WI38 (cell line): ENCODE measurements at regions not wholly inside any gene's neighbourhood (a gene's known extent, or its start where the extent isn't known, plus 50 kb on each side); places are given as distances from the start of the nearest gene placed in this dataset.

Experiments used
- H3K4me3 ChIP-seq: 2 replicates; pipeline ENCODE4 v1.5.1; 2011; ENCODE audit warnings: low read depth, mild to moderate bottlenecking, control low read depth, low read length
- CTCF ChIP-seq: IDR thresholded peaks from 2 replicates; pipeline ENCODE4 v1.5.1; 2012; ENCODE audit warnings: low read depth, mild to moderate bottlenecking, control low read depth, low read length

DNA sequence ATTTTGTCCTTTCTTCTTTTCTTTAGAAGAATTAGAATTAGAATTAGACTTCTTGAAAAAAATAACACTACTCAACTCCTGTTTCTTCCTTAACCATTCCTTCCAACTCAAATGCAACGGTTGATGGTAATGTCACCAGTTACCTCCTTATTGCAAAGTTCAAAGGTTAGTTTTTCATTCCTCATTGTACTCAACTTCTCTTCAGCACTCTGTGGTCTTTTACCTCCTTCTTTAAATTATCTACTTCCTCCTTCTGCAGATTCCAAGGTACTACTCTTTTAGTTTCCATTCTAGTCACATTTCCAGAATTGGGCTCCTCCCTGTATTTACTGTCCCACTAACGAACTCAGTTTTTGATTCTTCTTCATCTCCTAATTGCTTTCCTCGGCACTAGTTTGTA is 700.7 kb downstream of the SATB2 start:
- no peak overlapping the region for H3K4me3 ChIP-seq
- no peak for TF ChIP-seq CTCF

- H3K4me3 ChIP-seq, result no peak overlapping the region
- no peak for TF ChIP-seq CTCF
Measured at GRCh38 chr2:198756166-198756565, 701.6 kb downstream of the SATB2 start.

GRCh38 chr2:198753101-198753500 is 704.6 kb downstream of the SATB2 start:
- no peak overlapping the region for H3K4me3 ChIP-seq
- no peak for TF ChIP-seq CTCF

DNA sequence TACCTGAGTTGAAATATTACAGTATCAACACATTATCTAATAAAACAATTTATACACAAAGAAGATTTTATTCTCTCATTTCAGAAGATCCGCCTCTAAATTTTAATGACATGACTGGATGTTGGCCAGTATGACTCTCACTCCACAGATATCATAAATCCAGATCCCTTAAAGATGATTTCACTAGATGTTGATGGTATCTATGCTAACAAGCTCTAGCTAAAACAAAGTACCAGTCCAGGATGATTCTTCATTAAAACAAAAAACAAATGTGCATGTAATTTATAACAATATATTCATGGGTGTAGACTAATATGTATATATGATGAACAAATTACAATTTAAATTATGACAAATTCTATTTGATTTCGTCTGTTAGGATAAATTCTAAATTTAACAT is 708.4 kb downstream of the SATB2 start:
- no peak overlapping the region for H3K4me3 ChIP-seq
- TF ChIP-seq CTCF, result no peak

DNA sequence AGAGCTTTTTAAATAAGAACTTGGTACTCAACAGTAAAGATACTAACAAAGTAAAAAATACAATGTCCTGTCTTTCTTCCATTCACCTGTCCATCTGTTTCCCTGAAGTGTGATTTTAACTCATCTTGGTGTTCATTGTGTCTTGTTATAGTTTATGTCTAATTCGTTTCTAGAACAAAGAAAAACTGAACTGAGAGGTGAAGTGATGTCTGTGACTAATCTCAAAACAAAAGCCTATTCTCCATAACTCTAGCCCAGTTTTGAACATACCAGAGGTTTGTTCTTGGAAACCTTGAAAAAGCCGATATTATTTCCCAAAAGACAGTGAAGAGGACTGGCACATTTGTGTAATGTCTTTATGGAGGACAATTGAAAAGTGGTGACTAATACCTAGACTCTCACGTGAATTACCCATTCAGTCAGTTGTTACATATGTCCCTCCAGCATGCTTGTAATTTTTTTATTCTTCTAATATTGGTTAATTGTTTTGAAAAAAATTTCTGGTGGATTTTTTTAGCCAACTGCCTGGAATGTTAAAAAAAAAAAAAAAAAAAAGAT is 725.8 kb downstream of the SATB2 start:
- no peak for TF ChIP-seq CTCF
- no peak overlapping the region for H3K4me3 ChIP-seq

DNA sequence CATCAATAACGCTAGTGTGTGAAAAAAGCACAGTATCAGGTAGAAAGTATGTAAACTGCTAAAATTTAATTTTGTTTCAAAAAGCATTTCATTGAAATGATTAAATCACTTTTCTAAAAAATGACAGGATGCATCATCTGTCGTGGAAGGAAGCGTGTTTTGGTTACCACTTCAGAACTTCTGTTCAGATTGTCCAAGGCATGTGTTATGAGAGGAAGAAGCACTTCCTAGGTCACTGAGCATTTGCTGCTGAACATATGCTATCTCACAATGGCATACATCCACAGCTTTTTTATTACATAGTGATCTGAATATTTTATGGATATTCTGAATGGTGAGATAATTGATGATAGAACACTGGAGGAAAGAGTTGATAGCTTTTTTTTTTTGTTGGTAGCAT is 737.5 kb downstream of the SATB2 start:
- no peak overlapping the region for H3K4me3 ChIP-seq
- TF ChIP-seq CTCF, result no peak

GRCh38 chr2:198717451-198717850 is 740.3 kb downstream of the SATB2 start:
- TF ChIP-seq CTCF, result no peak
- no peak overlapping the region for H3K4me3 ChIP-seq
